Activated naive CD4-positive, alpha-beta T cell treated with anti-CD3 and anti-CD28 coated beads for 36 hours (primary cell): ENCODE measurements at regions not wholly inside any gene's neighbourhood (a gene's known extent, or its start where the extent isn't known, plus 50 kb on each side); places are given as distances from the start of the nearest gene placed in this dataset.

Experiments used
- CTCF ChIA-PET: fragments of 350-600 bp; sonication (Branson Sonifier 250); formaldehyde crosslinking; loops from one replicate; lab custom pipeline; 2021; ENCODE audit warnings: antibody characterized with exemption; lab: Charles Lee
- DNase-seq: peaks from one replicate; pipeline ENCODE4 v3.0.0-alpha.2; 2020
- H3K27ac Mint-ChIP-seq: one replicate; pipeline ENCODE4 v1.8.0; 2021; ENCODE audit warnings: mild to moderate bottlenecking, mixed read lengths
- H3K27me3 Mint-ChIP-seq: one replicate; pipeline ENCODE4 v1.8.0; 2021; ENCODE audit warnings: low read depth, mixed read lengths
- H3K36me3 Mint-ChIP-seq: one replicate; pipeline ENCODE4 v1.8.0; 2021; ENCODE audit warnings: low read depth, mixed read lengths
- H3K4me1 Mint-ChIP-seq: one replicate; pipeline ENCODE4 v1.8.0; 2021; ENCODE audit warnings: low read depth, mixed read lengths
- H3K4me3 Mint-ChIP-seq: one replicate; pipeline ENCODE4 v1.8.0; 2021; ENCODE audit warnings: mild to moderate bottlenecking, moderate library complexity, mixed read lengths
- H3K9me3 Mint-ChIP-seq: one replicate; pipeline ENCODE4 v1.8.0; 2021; ENCODE audit warnings: mixed read lengths
- intact Hi-C: fragments of 100-400 bp; cut with micrococcal nuclease; formaldehyde crosslinking; loops from one replicate; pipeline ENCODE4 v1.15.1; 2023

DNA sequence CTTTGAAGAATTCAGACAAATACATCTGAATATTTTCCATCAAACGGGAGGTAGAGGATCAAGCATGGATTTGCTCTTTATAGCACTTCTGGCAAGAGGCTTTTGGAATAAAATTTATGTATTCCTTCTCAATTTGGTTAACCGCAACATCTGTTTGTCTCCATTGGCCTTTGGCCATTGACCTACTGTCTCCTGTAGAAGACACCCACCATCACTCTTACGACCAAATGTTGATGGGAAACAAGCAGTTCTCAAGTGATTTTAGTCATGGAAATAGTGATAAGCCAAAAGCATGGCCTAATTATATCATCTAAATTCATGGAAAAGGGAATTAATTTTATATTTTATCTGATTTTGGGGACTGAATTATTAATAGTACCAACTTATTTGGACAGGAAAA, 591.9 kb downstream of the CD109 start:
- H3K36me3 Mint-ChIP-seq: no peaks in the 10 kb centered on the region
- intact Hi-C loops: no loop called here
- no peak for DNase-seq
- H3K4me3 Mint-ChIP-seq: no peak overlapping the region
- CTCF ChIA-PET: no interaction called here
- no peaks in the 10 kb centered on the region for H3K4me1 Mint-ChIP-seq
- no peaks in the 10 kb centered on the region for H3K27me3 Mint-ChIP-seq
- no peaks in the 10 kb centered on the region for H3K9me3 Mint-ChIP-seq
- H3K27ac Mint-ChIP-seq: no peak overlapping the region

DNA sequence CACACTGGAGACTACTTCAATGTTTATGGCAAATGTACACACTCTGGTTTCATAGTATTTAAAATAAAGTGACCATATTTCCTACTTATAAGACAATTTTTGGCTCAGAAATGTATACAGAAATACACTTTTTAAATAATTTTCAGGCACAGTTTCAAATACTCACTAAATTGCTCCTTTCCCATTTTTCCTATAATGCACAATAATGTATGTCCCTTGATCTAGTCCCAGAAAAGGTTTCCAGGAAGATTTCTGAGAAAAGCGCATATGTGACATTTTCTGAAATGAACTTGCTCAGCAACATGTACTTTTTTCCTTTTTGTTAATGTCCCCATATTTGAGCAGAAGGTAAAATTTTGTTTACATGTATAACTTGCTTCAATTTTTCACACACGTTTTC, 591.4 kb downstream of the CD109 start:
- no peak overlapping the region for H3K4me3 Mint-ChIP-seq
- H3K27ac Mint-ChIP-seq: no peak overlapping the region
- H3K27me3 Mint-ChIP-seq: no peaks in the 10 kb centered on the region
- H3K9me3 Mint-ChIP-seq: no peaks in the 10 kb centered on the region
- CTCF ChIA-PET: no interaction called here
- intact Hi-C loops: no loop called here
- no peaks in the 10 kb centered on the region for H3K4me1 Mint-ChIP-seq
- no peaks in the 10 kb centered on the region for H3K36me3 Mint-ChIP-seq
- DNase-seq: no peak

DNA sequence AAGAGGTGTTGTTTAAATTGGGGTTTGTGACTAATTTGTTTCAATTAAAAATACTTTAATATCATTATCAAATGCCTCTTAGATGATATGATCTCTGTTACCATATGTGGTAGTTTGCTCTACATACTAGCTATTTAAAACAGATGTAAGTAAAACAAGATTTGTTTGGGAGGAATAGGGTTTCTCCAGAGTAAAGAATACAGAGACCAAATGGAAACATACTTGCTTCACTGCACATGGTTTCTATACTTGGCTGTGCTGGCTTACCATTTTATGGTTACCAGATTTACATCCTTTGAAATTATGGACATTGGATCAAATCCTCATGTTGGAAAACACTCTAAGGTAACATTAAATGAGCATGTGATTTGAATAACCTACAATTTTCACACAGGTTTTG, 588.3 kb downstream of the CD109 start:
- Mint-ChIP-seq H3K27ac (no peak overlapping the region), H3K9me3 (no peaks in the 10 kb centered on the region), H3K4me3 (no peak overlapping the region), H3K27me3 (no peaks in the 10 kb centered on the region), H3K36me3 (no peaks in the 10 kb centered on the region), H3K4me1 (no peaks in the 10 kb centered on the region)
- intact Hi-C loops: no loop called here
- DNase-seq: no peak
- CTCF ChIA-PET: no interaction called here

DNA sequence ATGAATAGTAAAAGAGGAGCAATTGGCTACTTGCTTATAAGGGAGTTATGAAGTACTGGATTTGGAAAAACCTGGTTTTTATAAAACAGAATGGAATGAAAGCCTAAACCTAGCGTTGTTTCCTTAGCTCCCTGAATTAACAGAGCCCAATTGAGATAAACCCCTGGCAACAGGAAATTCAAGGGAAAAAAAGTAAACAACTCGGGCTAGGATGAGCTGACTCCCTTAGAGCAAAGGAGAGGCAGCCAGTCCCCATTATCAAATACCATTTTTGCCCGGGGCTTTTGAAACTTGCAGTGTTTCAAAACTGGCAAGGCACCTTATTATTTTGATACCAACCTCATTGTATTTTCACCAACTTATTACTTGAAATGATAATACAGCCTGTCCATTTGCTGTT, 587.5 kb downstream of the CD109 start:
- Mint-ChIP-seq H3K4me1 (no peaks in the 10 kb centered on the region), H3K27ac (no peak overlapping the region), H3K9me3 (no peaks in the 10 kb centered on the region), H3K4me3 (no peak overlapping the region), H3K27me3 (no peaks in the 10 kb centered on the region), H3K36me3 (no peaks in the 10 kb centered on the region)
- CTCF ChIA-PET: no interaction called here
- intact Hi-C loops: no loop called here
- DNase-seq: no peak

DNA sequence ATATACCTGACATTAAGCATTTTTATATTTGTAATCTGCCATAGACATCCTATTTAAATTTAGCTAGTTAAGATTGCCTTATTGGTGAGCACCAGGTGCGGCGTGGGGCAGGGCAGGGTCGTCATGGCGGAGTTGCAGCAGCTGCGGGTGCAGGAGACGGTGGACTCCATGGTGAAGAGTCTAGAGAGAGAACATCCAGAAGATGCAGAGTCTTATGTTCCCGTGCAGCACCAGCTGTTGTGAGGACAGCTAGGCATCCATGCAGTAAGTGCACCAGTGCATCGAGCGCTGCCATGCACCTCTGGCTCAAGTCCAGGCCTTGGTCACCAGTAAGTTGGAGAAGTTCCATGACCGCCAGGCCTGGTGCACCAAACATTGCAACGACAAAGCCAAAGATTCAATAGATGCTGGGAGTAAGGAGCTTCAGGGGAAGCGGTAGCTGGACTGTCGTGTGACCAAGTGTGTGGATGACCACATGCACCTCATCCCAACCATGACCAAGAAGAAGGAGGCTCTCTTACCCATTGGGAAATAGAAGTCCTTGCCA, 586.2 kb downstream of the CD109 start:
- Mint-ChIP-seq H3K27ac (no peak overlapping the region), H3K9me3 (no peaks in the 10 kb centered on the region), H3K27me3 (no peaks in the 10 kb centered on the region), H3K4me1 (no peaks in the 10 kb centered on the region), H3K4me3 (no peak overlapping the region), H3K36me3 (no peaks in the 10 kb centered on the region)
- intact Hi-C loops: no loop called here
- CTCF ChIA-PET: no interaction called here
- DNase-seq: no peak

DNA sequence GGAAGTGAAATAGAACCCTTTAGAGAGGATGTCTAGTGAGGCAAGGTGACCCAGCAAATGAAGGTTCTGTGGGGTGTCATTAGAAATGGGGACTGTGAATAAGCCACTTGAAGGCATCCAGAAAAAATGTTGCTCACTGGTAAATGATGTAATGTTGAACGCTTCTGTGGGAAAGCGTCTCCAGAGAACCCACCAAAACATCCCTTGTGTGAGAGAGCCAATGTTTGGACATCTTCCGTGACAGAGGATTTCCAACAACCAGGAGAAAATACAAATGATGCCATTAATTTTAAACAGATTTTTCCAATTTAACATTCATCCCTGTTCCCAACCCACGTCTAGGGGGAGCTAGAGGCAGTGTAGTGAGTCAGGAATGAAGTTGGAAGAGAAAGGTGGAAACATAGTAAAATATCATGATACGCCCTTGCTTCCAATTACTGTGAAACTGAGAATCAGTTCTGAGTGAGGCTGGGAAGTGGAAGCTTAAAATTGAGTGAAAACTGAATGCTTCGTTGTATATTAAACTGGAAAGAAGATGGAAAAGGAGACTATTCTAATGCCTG, 584.2 kb downstream of the CD109 start:
- no peaks in the 10 kb centered on the region for H3K9me3 Mint-ChIP-seq
- H3K27ac Mint-ChIP-seq: no peak overlapping the region
- H3K36me3 Mint-ChIP-seq: no peaks in the 10 kb centered on the region
- intact Hi-C loops: no loop called here
- no peaks in the 10 kb centered on the region for H3K27me3 Mint-ChIP-seq
- CTCF ChIA-PET: no interaction called here
- no peak overlapping the region for H3K4me3 Mint-ChIP-seq
- no peak for DNase-seq
- H3K4me1 Mint-ChIP-seq: no peaks in the 10 kb centered on the region

DNA sequence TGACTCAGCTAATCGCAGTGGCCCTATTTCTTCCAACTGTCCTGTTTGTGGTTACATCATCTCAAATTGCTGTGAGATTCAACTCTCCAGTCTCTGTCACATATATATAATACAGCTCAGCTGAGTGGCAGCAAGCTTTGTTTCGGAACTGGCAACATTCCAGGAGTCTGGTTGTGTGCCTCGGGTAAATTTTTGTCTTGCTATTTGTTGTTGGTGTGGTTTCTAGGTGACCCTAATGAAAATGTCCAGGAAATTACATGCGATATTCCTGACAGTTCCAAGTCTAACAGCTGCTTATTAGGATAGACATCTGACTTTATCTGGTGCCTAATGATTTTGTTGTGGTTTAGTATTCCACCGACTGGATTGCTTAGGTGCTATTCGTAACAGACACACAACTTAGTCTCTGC, 581.8 kb downstream of the CD109 start:
- Mint-ChIP-seq H3K27ac (no peak overlapping the region), H3K4me1 (no peaks in the 10 kb centered on the region), H3K36me3 (no peaks in the 10 kb centered on the region), H3K9me3 (no peaks in the 10 kb centered on the region), H3K4me3 (no peak overlapping the region), H3K27me3 (no peaks in the 10 kb centered on the region)
- CTCF ChIA-PET: no interaction called here
- intact Hi-C loops: no loop called here
- DNase-seq: no peak

DNA sequence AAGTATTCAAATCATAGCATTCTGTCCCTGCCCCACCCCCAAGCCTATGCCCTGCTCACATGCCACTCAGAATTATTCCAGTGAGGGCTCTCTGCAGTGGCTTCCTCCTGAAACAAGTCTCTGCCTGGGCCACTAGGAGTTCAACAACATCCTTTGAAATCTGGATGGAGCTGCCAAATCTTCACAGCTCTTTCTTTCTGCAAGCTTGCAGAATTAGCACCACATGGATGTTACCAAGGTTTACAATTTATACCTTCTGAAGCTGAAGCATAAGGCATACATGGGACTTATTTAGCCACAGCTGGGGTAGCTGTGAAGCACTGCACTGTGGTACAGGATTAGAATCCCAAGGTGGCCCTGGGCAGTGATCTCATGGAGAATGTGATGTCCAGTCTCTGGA, 577.5 kb downstream of the CD109 start:
- H3K4me1 Mint-ChIP-seq: no peaks in the 10 kb centered on the region

DNA sequence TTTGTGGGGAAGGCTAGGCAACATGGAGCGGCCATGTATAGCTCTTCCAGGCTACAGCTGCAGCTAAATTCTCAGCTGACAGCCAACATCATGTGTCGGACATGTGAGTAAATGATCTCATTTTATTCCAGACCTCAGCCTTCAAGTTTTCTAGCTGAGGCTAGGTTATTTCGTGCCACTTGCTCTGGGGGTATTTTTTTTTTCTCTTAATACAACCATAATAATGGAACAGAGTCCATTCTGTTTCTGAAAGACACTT, 573.5 kb downstream of the CD109 start:
- Mint-ChIP-seq H3K27me3 (no peaks in the 10 kb centered on the region), H3K27ac (no peak overlapping the region)

More for the DNA sequence above, 577.5 kb downstream of the CD109 start:
- no peak for DNase-seq
- no peak overlapping the region for H3K27ac Mint-ChIP-seq
- H3K9me3 Mint-ChIP-seq: no peaks in the 10 kb centered on the region
- CTCF ChIA-PET: no interaction called here
- no peaks in the 10 kb centered on the region for H3K27me3 Mint-ChIP-seq
- no peak overlapping the region for H3K4me3 Mint-ChIP-seq
- no peaks in the 10 kb centered on the region for H3K36me3 Mint-ChIP-seq
- intact Hi-C loops: no loop called here

DNA sequence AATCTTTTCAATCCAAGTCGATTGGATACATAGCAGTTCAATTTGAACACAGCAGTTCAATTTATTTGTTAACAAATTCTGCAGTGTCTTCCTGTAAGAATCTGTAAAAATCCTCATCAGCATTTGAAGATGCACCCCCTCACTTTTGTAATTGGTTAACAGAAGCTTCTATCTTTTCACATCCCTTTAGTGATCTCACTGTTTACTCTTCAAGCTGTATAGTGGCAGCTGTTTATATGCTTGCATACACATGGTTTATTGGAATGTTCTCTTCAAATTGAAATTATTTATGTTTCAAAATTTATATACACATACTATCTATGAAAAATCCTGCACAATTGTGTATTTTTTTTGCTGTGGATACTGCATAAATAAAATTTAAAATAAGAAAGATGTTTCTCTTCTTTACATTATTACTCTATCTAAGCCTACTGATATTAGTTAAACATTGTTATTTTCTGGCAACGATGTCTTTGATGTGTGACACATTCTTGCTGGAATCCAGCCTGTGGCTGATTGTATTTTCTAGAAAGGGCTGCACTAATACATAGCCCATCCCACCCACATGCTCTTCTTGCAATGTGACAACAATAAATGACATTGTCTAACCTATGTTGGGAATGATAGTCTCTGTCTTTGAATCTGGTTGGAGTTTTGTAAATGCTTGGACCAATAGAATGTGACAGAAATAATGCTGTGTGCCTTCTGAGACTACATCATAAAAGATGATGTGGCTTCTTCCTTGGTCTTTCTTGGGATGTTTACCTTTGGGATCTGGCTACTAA, 573.0 kb downstream of the CD109 start:
- intact Hi-C loops: no loop called here
- CTCF ChIA-PET: no interaction called here
- Mint-ChIP-seq H3K4me3 (no peak overlapping the region), H3K27me3 (no peaks in the 10 kb centered on the region), H3K4me1 (no peaks in the 10 kb centered on the region), H3K27ac (no peak overlapping the region), H3K36me3 (no peaks in the 10 kb centered on the region), H3K9me3 (no peaks in the 10 kb centered on the region)
- no peak for DNase-seq

More for the DNA sequence above, 573.5 kb downstream of the CD109 start:
- no peaks in the 10 kb centered on the region for H3K36me3 Mint-ChIP-seq
- no peaks in the 10 kb centered on the region for H3K9me3 Mint-ChIP-seq
- CTCF ChIA-PET: no interaction called here
- no peak overlapping the region for H3K4me3 Mint-ChIP-seq
- DNase-seq: no peak
- intact Hi-C loops: no loop called here
- H3K4me1 Mint-ChIP-seq: no peaks in the 10 kb centered on the region

DNA sequence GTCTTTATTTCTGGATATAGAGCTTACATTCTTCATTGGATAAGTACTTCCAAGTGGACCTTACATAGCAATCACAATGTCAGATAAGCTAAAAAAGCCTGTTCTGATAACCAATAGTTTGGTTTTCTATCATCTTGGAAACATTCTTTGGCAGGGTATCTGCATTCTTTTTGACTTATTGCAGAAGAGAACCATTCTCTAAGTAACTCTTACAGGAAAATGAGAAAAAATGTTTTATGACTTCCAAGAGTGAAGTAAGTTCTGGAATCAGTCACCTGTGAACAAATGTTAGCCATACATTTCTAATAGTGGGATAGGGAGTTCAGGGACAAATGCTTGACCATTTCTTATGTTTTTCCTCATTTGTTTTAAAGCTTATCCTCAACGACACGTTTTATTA, 564.0 kb downstream of the CD109 start:
- H3K27me3 Mint-ChIP-seq: no peaks in the 10 kb centered on the region
- no peak for DNase-seq
- H3K4me1 Mint-ChIP-seq: no peaks in the 10 kb centered on the region
- H3K36me3 Mint-ChIP-seq: no peaks in the 10 kb centered on the region
- H3K27ac Mint-ChIP-seq: no peak overlapping the region
- CTCF ChIA-PET: no interaction called here
- no peaks in the 10 kb centered on the region for H3K9me3 Mint-ChIP-seq
- intact Hi-C loops: no loop called here
- no peak overlapping the region for H3K4me3 Mint-ChIP-seq

DNA sequence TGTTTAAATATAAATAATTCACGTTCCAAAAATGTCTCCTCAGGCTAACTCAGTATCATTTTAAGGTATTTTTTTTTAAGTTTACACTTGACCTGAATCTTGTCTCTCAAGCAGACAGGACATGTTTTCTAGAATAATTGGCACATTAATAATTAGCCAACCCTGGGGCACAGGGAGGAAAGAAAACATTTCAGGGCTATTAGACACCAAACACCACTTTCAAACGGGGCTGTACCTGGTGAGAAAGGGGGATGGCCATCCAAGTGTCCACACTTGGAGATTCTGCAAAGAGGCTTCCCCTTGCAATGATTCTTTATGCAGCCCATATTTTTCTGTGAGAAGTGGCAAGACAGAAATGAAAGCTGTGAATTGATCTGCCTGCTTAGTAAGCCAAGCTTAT, 560.8 kb downstream of the CD109 start:
- Mint-ChIP-seq H3K4me1 (no peaks in the 10 kb centered on the region), H3K36me3 (no peaks in the 10 kb centered on the region), H3K4me3 (no peak overlapping the region), H3K27ac (no peak overlapping the region), H3K27me3 (no peaks in the 10 kb centered on the region), H3K9me3 (no peaks in the 10 kb centered on the region)
- no peak for DNase-seq
- CTCF ChIA-PET: interaction anchor here (1.2 kb wide), 1 partner anchor 287 kb away, joined by 5 read pairs; no protein-coding TSS in a partner anchor
- intact Hi-C loops: no loop called here

DNA sequence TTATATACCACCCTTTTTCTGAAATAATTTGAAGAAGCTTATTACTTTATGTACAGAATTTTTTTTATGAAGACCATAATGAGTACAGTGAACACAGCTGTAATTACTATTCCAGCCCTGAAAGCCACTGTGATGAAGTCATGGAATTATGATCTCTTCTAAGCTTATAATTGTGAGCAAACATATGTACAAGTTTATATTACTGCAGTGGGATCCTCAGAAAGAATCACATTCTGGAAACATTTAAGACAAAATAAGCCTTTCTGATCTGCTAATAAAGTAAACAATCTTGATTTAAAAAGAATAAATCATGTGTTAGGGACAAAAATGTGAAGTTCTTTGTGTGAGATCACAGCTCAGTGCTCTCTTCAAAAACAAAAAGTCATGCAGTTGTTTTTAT, 560.4 kb downstream of the CD109 start:
- Mint-ChIP-seq H3K27me3 (no peaks in the 10 kb centered on the region), H3K4me1 (no peaks in the 10 kb centered on the region), H3K27ac (no peak overlapping the region), H3K4me3 (no peak overlapping the region), H3K36me3 (no peaks in the 10 kb centered on the region), H3K9me3 (no peaks in the 10 kb centered on the region)
- CTCF ChIA-PET: interaction anchor here (1.2 kb wide), 1 partner anchor 286 kb away, joined by 5 read pairs; no protein-coding TSS in a partner anchor
- intact Hi-C loops: no loop called here
- no peak for DNase-seq
